ENCODE measurements at regions not wholly inside any gene's neighbourhood (a gene's known extent, or its start where the extent isn't known, plus 50 kb on each side); places are given as distances from the start of the nearest gene placed in this dataset.
"Not testable (repeated sequence)": the region's sequence is repeated elsewhere in the genome, so short reads cannot be mapped to it uniquely, and the experiment has no call there.

DNA sequence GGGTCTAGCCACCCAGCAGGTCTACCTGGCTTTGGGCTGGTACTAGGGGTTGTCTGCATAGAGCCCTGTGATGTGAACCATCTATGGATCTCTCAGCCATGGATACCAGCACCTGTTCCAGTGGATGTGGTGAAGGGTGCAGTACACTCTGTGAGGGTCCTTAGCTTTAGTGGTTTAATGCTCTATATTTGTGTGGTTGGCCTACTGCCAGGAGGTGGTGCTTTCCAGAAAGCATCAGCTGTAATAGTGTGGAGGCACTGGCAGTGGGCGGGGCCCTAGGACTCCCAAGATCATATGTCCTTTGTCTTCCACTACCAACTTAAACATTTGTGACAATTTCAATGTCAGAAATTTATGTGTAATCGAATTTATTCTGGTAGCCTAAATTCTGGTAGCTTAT lies 1065.1 kb downstream of the RPIA start:
- not testable (repeated sequence) for DNase-seq

DNA sequence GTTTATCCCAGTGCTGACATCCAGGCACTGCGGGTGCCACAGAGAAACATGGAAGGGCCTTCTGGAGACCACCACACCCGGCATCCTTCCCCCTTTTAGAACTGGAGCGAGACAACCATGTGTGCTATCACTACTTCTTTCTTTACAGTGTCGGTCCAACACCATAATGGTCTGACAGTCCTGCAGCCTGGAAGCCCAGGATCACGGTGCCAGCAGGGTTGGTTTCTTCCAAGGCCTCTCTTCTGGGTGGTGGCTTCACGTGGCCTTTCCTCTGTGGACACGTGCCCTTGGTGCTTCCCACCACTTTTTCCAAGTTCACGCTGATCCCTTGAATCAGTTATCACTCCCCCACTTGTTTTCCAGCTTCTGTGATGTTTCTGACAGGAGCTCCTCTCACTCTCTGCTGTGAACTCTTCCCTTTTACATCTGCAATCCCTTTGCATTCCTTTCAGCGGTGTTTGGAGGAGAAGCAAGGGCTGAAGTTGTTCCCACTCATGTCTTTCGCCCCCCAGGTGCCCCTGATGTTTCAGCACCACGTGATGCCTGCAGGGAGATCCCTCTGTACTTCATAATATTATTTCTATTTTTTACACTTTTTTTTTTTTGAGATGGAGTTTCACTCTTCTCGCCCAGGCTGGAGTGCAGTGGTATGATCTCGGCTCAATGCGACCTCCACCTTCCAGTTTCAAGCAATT lies 1067.0 kb downstream of the RPIA start:
- not testable (repeated sequence) for DNase-seq

DNA sequence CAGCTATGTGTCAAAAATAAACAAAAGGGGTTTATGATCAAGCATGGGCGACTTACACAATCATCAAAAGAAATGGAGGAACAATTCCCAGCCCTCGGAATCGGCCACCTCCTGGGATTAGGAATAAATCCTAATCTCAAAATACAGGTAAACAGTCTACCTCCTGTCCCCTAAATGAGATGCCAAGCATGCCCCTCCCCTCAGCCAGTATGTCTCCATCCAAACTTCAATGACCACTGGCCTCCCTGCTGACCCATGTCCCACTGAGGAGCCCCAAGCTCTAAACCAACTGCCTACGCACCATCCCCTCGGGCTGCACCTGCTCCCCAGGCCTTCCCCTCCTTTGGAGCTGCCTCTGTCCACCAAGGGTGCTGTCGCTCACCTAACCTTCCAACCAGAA lies 1069.3 kb downstream of the RPIA start:
- DNase-seq = not testable (repeated sequence)

DNA sequence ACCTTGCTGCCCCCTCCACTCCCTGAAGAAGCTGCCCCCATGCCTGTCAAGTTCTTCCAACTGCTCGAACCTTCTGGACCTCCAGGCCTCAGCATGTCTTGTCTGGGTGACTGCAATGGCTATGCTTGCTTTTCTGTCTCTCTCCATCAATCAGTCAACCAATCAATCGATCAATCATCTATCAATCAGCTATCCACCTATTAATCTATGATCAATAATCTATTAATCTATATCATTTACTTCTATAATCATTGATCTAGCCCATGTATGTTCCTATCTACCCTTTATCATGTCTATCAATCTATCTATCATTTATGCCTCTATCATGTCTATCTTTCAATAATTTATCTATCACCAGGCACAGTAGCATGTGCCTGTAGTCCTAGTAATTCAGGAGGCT lies 1069.7 kb downstream of the RPIA start:
- DNase-seq = not testable (repeated sequence)

DNA sequence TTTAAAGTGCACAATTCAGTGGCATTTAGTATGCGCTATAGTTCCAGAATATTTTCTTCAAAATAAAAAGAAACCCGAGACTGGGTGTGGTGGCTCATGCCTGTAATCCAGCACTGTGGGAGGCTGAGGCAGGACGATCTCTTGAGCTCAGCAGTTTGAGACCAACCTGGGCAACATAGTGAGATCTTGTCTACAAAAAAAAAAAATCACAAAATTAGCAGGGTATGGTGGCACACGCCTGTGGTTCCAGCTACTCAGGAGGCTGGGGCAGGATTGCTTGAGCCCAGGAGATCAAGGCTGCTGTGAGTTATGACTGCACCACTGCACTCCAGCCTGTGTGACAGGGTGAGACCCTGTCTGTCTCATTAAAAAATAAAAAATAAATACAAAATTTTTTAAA lies 1070.4 kb downstream of the RPIA start:
- not testable (repeated sequence) for DNase-seq

DNA sequence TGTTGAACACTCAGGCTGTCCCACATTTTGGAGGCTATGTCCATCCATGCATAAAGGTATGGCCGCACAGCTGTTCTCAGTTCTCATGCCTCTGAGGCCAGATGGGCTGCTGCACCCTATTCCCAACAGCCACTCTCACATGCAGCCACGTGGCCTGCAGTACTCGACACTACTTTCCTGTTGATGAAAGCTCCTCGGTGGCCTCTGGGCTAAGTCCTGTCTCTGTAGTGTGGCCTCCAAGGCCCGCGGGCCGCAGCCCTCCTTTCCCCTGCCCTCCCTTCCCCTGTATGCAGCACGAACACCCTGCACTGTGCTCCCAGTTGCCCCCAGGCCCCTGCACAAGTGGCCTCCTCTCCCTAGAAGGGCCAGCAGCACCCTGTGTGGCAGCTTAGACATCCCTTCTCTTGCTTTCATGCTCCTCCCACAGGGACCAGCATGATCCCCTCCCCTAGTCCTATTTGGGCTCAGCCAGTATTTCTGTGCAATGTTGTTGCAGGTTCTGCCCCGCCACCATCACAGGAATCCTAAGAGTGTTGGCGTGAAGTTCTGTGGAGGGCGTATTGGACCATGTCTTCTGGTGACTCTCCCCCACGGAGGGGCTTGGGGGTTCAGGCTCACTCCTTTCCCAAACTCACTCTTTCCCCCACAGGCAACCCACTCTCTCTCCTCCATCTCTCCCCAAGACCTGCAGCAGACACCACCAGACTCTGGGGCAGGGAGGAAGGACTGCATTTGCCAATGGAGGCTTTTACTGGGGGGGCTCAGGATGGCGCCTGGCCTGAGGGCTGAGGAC lies 1071.2 kb downstream of the RPIA start:
- DNase-seq = not testable (repeated sequence)

DNA sequence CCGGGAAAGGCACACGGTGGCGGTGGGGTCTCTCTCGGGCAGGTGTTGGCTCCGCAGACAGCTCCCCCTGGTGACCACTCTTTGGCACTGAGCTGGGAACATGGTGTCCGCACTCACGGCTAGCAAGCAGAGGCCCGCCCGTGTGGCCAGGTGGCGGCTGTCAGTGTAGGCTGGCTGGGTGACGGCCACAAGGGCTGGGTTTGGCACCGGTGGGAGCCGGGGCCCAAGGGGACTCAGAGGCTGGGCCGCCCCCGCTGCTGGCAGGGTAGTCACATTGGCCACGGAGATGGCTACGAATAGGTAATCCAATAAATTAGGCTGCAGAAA lies 1071.7 kb downstream of the RPIA start:
- no peak for DNase-seq

DNA sequence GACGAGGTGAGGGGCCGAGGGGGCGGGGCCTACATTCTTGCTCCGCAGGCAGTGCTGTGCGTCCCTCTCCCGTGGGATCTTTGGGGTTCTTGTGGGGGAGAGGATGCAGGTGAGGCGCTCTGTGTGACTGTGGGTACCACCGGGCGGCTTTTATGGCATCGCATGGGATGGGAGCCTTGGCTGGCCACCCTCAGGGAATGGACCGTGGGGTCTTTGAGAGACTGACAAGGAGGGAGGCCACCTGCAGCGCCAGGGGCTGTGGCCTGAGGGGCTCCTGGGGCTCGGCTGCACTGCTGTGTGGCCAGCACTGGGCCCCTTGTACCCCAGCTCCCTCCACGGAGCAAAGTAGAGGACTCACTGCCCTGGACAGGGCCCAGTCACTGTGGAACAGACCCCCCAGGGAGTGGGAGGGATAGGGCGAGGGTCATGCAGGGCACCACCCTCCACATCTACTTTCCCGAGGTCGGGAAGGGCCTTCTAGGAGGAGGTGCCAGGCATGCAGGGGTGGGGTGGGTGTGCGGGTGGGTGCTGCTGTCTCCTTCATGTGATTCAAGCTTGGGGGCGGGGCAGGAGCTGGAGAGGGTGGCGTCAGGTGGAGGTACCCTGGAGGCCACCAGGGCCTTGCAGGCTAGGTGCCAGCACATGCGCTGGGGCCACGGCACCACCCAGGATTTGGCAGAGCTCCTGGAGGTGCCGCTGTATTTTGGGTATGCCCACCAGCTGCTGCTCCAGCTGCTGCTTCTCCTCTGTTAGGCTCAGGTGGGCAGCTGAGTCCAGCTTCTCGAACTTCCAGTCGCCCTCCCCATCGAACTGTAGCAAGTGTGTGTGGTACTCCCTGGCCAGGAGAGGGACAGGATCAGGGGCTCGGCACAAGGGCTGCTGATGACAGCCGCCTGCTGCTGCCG lies 1072.4 kb downstream of the RPIA start:
- no peak for DNase-seq

DNA sequence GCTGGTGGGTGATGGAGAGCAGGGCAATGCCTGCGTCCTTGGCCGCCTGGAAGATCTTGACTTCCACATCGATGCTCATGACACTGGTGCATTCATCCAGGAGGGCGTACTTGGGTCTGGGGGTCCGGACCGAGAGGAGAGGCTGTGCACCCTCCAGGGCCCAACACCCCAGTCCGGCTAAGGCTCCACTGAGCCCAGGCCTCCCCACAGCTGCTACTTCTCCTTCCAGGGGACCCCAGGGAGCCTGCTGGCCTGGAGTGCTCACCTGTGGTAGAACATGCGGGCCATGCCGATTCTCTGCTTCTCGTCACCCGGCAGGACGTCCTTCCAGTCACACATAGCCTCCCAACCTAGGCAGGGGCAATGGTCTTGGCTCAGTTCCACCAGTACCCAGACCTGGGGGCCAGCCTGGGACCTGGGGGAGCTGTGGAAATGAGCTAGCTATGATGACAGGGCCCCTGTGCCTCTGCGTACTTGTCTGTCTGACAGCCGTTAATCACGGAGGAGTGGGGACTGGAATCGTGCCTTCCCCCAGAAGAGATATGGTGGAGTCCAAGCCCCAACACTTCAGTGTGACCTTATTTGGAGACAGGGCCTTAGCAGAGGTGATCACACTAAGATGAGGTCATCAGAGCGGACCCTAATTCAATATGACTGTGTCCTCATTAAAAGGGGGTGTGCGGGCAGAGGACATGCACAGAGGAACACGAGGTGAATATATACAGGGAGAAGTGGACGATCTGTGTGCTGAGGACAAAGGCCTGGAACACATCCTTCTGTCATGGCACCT lies 1073.3 kb downstream of the RPIA start:
- not testable (repeated sequence) for DNase-seq

DNA sequence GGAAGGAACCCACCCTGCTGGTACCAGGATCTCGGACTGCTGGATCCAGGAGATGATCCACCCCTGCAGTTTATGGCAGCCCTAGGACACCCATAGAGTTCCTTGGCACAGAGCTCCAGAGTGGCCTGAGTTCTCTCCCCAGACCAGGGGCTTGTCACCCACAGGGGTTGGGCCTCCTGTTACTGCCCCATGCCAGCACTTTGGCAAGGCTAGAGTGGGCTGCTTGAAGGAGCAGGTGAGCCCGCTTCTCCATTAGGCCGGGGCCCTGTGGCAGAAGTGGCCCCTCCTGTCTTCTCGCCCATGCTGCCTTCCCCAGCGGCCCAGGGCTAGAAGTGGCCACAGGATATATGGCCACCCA lies 1073.9 kb downstream of the RPIA start:
- DNase-seq = not testable (repeated sequence)

DNA sequence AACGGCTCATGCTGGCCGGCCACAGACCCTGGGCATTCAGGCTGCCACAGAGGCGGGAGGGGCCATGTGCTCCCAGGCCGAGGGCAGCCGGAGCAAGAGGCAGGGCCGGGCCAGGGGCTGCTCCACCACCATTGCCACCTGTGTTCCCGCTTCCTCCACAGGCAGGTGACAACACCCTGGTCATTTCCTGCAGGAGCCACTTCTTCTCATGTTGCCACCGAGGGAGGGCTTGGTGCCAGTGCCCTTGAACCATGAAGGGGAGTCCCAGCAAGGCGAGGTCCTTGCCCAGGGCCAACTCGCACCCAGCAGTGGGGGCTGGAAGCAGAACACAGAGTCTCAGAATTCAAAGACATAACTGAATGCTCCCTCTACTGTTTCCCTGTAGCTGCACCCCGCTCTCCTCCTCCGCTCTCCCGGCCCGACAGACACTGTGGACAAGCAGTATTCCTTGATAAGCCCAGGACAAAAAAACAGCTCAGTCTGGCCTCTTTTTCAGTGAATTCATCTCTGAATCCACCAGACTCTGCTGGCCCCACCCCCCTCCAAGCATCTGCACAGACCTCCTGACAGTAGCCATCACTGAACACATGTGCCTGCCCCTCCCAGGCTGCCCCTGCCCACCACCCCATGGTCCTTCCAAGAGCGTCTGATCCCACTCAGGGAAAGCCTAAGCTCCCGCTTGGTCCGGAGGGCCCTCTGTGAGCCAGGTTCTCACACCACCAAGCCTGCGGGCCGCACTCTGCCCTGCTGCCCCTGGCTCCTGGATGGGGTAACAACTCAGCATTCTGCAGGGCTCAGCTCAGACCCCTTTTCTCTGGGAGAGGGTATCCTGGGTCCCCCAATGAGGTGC lies 1074.9 kb downstream of the RPIA start:
- DNase-seq = not testable (repeated sequence)

DNA sequence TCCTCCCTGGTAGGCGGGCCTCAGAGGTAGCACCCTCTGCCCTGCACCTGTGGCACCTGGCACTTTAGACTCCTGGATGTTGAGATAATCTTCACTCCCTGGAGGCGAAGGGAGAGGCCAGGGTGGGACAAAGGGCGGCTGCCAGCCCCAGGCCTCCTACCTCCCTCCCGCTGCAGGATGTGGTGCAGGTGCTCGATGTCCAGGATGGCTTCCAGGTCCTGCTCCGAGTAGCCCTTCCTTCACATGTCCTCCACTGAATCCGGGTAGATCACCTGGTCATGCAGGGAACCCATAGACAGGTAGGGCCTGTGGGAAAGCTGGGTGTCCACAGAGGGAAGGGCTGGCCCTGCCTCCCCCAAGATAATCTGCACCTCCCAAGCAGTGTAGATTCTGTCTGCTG lies 1075.6 kb downstream of the RPIA start:
- not testable (repeated sequence) for DNase-seq

DNA sequence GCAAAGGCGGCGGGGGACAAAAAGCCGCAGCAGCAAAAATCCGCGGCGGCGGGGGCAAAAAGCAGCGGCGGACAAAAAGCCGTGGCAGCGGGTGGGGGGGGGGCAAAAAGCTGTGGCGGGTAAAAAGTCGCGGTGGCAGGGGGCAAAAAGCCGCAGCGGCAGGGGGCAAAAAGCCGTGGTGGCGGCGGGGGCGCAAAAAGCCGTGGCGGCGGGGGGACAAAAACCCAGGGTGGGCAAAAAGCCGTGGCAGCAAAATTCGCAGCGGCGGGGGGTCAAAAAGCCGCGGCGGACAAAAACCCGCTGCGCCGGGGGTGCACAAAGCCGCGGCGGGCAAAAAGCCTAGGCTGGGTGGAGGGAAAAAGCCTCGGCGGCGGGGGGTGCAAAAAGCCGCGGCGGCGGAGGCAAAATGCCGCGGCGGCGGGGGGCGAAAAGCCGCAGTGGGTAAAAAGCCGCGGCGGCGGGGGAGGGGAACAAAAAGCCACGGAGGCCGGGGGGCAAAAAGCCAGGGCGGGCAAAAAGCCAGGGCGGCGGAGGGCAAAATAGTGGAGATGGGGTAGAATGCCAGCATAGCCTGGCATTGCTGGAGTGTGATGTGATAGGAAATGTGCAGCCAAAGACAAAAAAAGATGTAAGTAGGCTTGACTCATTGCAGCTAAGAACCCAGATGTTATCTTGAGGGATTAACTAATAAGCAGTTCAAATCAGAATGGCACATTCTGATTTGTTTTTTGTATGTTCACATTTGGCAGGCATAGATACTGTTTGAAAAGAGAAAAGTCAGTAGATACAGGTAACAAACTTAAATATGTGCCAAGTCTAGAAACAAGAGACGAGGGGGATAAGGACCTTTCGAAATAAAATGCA lies 1076.3 kb downstream of the RPIA start:
- DNase-seq = no peak

DNA sequence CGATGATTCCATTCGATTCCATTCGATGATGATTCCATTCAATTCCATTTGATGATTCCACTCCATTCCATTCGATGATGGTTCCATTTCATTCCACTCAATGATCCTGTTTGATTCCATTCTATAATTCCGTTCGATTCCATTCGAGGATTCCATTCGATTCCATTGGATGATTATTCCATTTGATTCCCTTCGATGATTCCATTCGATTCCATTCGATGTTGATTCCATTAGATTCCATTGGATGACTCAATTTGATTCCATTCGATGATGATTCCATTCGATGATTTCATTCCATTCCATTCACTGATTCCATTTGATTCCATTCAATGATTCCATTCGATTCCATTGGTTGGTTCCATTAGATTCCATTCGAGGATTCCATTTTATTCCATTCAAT lies 1084.4 kb downstream of the RPIA start:
- DNase-seq = no peak

DNA sequence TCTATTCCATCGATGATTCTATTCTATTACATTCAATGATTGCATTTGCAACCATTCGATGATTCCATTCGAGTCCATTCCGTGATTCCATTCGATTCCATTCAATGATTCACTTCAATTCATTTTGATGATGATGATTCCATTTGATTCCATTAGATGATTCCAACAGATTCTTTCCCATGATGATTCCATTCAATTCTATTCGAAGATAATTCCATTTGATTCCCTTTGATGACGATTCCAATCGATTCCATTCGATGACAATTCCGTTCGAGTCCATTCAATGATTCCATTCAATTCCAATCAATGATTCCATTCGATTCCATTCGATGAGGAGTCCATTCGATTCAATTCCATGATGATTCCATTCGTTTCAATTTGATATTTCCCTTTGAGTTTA lies 1088.8 kb downstream of the RPIA start:
- no peak for DNase-seq

DNA sequence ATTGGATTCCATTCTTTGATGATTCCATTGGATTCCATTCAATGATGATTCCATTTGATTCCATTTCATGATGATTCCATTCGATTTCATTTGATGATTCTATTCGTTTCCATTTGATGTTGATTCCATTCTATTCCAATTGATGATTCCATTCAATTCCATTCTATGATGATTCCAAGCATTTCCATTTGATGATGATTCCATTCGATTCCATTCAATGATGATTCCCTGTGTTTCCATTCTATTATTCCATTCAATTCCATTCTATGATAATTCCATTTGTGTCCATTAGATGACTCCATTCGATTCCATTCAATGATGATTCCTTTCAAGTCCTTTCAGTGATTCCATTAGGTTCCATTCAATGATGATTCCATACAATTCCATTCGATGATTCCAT lies 1090.5 kb downstream of the RPIA start:
- DNase-seq = no peak

DNA sequence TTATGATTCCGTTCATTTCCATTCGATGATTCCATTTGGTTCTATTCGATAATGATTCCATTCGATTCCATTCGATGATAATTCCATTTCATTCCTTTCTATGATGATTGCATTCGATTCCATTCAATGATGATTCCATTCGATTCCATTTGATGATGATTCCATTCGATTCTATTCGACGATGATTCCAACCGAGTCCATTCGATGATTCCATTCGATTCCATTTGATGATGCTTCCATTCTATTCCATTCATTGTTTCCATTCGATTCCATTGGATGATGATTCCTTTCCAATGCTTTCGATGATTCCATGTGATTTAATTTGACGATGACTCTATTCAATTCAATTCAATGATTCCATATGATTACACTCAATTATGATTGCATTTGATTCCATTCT lies 1093.5 kb downstream of the RPIA start:
- no peak for DNase-seq

DNA sequence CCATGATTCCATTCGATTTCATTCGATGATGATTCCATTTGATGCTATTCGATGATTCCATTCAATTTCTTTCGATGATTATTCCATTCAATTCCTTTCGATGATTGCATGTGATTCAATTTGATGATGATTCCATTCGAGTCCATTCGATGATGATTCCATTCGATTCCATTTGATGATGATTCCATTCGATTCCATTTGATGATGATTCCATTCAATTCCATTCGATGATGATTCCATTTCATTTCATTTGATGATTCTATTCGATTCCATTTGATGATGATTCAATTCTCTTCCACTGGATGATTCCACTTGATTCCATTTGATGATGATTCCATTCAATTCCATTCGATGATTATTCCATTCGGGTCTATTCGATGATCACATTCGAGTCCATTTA lies 1094.1 kb downstream of the RPIA start:
- DNase-seq = not testable (repeated sequence)

DNA sequence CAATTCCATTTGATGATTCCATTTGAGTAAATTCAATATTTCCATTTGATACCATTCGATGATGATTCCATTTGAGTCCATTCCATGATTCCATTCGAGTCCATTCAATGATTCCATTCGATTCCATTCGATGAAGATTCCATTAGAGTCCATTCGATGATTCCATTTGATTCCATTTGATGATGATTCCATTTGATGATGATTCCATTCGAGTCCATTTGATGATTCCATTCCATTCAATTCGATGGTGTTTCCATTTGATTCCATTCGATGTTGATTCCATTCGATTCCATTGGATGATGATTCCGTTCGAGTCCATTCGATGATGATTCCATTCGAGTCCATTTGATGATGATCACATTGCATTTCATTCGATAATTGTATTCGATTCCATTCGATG lies 1095.2 kb downstream of the RPIA start:
- not testable (repeated sequence) for DNase-seq

DNA sequence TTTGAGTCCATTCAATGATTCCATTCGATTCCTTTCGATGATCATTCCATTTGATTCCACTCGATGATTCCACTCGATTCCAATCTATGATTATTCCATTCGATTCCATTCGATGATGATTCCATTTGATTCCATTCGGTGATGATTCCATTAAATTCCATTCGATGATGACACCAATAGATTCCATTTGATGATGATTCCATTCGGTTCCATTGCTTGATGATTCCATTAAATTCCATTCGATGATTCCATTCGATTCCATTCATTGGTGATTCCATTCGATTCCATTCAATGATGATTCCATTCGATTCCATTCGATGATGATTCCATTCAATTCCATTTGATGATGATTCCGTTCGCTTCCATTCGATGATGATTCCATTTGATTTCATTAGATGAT lies 1104.1 kb downstream of the RPIA start:
- DNase-seq = not testable (repeated sequence)
